Keratinocyte (primary cell): ENCODE measurements at regions not wholly inside any gene's neighbourhood (a gene's known extent, or its start where the extent isn't known, plus 50 kb on each side); places are given as distances from the start of the nearest gene placed in this dataset.

ENCODE experiments used
- CTCF ChIP-seq, 3 experiments: IDR thresholded peaks in 1 of 3; conservative IDR thresholded peaks in 1 of 3; optimal IDR thresholded peaks in 1 of 3; 2 replicates in 2 of 3; 3 replicates in 1 of 3; pipeline versions ENCODE3 to v1.5.1; 2011; ENCODE audit warnings: low read length in 3 of 3, mild to moderate bottlenecking in 3 of 3, moderate library complexity in 2 of 3, control low read depth in 1 of 3, inconsistent platforms in 1 of 3; ENCODE audit not compliant: insufficient read depth in 2 of 3; ENCODE audit errors: extremely low read depth in 1 of 3
- EZH2 ChIP-seq: IDR thresholded peaks from one replicate; pipeline ENCODE4 v1.6.1; 2012; ENCODE audit warnings: inconsistent platforms, mild to moderate bottlenecking, low read length, moderate library complexity

GRCh38 chr14:51515611-51516010 lies 136.1 kb upstream of the FRMD6 start:
- no peak for TF ChIP-seq CTCF (optimal IDR thresholded peaks at IDR 0.05 in 1 of 3, IDR thresholded peaks at IDR 0.05 in 1 of 3, conservative IDR thresholded peaks at IDR 0.05 in 1 of 3; ENCODE audit: extremely low read depth in 1 of 3, insufficient read depth in 2 of 3, low read length in 3 of 3)
- no peak for TF ChIP-seq EZH2
